Smooth muscle cell (in vitro differentiated cells): ENCODE measurements at regions not wholly inside any gene's neighbourhood (a gene's known extent, or its start where the extent isn't known, plus 50 kb on each side); places are given as distances from the start of the nearest gene placed in this dataset.

Experiments used
- DNase-seq: peaks from one replicate; lab custom pipeline; 2025; ENCODE audit not compliant: unreplicated experiment; lab: John Stamatoyannopoulos, UW
- H2AFZ ChIP-seq: fragments of 200-600 bp; sonication (generic); 2 replicates; pipeline ENCODE4 v1.6.0; 2016; ENCODE audit warnings: antibody characterized with exemption, low read depth, mild to moderate bottlenecking
- H3F3A ChIP-seq: fragments of 200-600 bp; sonication (generic); 2 replicates; pipeline ENCODE4 v1.6.0; 2017; ENCODE audit warnings: antibody characterized with exemption, low read depth
- H3K27ac ChIP-seq: fragments of 200-600 bp; sonication (generic); 2 replicates; pipeline ENCODE4 v1.5.1; 2016; ENCODE audit warnings: low read depth, mild to moderate bottlenecking
- H3K27me3 ChIP-seq: fragments of 200-600 bp; sonication (generic); 2 replicates; pipeline ENCODE4 v1.6.1; 2016; ENCODE audit warnings: low read depth, mild to moderate bottlenecking
- H3K36me3 ChIP-seq: fragments of 200-600 bp; sonication (generic); 2 replicates; pipeline ENCODE4 v1.5.1; 2016; ENCODE audit warnings: low read depth
- H3K4me1 ChIP-seq: fragments of 200-600 bp; sonication (generic); 2 replicates; pipeline ENCODE4 v1.5.1; 2016; ENCODE audit warnings: low read depth
- H3K4me2 ChIP-seq: fragments of 200-600 bp; sonication (generic); 2 replicates; pipeline ENCODE4 v1.6.0; 2016; ENCODE audit warnings: mild to moderate bottlenecking
- H3K4me3 ChIP-seq: fragments of 200-600 bp; sonication (generic); 2 replicates; pipeline ENCODE4 v1.5.1; 2016; ENCODE audit warnings: mild to moderate bottlenecking
- H3K79me2 ChIP-seq: fragments of 200-600 bp; sonication (generic); 2 replicates; pipeline ENCODE4 v1.6.0; 2016; ENCODE audit warnings: low read depth, mild to moderate bottlenecking
- H3K9ac ChIP-seq: fragments of 200-600 bp; sonication (generic); 2 replicates; pipeline ENCODE4 v1.6.0; 2016; ENCODE audit warnings: low read depth
- H3K9me3 ChIP-seq: fragments of 200-600 bp; sonication (generic); replicated peaks from 2 replicates; pipeline ENCODE4 v1.5.1; 2016; ENCODE audit warnings: low read depth
- H4K20me1 ChIP-seq: fragments of 200-600 bp; sonication (generic); 2 replicates; pipeline ENCODE4 v1.6.0; 2016; ENCODE audit warnings: low read depth
- WGBS: methylation state at CpG from one replicate; pipeline ENCODE4 v1.1.7; 2016; ENCODE audit warnings: low lambda C conversion rate; 5-methylcytosine and 5-hydroxymethylcytosine counted together
- TF ChIP-seq, protein P1 (sequence below): fragments of 200-600 bp; sonication (generic); IDR thresholded peaks from 2 replicates; pipeline ENCODE4 v1.5.1; 2017; ENCODE audit warnings: borderline replicate concordance, mild to moderate bottlenecking, antibody characterized with exemption; ENCODE audit not compliant: insufficient read depth, poor library complexity, severe bottlenecking

GRCh38 chr18:79617511-79618500 lies 61.8 kb upstream of the CTDP1 start:
- WGBS: 91% methylated on average over 42 of the region's 79 CpGs
- H4K20me1 ChIP-seq: no peaks in the 10 kb centered on the region
- H3F3A ChIP-seq: no peaks in the 10 kb centered on the region
- no peak for DNase-seq
- H3K4me1 ChIP-seq: no peaks in the 10 kb centered on the region
- H3K4me3 ChIP-seq: no peak overlapping the region
- H3K27me3 ChIP-seq: no peaks in the 10 kb centered on the region
- no peaks in the 10 kb centered on the region for H3K36me3 ChIP-seq
- TF ChIP-seq, protein P1, sequence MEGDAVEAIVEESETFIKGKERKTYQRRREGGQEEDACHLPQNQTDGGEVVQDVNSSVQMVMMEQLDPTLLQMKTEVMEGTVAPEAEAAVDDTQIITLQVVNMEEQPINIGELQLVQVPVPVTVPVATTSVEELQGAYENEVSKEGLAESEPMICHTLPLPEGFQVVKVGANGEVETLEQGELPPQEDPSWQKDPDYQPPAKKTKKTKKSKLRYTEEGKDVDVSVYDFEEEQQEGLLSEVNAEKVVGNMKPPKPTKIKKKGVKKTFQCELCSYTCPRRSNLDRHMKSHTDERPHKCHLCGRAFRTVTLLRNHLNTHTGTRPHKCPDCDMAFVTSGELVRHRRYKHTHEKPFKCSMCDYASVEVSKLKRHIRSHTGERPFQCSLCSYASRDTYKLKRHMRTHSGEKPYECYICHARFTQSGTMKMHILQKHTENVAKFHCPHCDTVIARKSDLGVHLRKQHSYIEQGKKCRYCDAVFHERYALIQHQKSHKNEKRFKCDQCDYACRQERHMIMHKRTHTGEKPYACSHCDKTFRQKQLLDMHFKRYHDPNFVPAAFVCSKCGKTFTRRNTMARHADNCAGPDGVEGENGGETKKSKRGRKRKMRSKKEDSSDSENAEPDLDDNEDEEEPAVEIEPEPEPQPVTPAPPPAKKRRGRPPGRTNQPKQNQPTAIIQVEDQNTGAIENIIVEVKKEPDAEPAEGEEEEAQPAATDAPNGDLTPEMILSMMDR: no peak
- H3K79me2 ChIP-seq: no peaks in the 10 kb centered on the region
- no peak overlapping the region for H3K27ac ChIP-seq
- no peak overlapping the region for H3K4me2 ChIP-seq
- H3K9me3 ChIP-seq: no peaks in the 10 kb centered on the region
- H3K9ac ChIP-seq: no peak overlapping the region
- no peak overlapping the region for H2AFZ ChIP-seq

DNA sequence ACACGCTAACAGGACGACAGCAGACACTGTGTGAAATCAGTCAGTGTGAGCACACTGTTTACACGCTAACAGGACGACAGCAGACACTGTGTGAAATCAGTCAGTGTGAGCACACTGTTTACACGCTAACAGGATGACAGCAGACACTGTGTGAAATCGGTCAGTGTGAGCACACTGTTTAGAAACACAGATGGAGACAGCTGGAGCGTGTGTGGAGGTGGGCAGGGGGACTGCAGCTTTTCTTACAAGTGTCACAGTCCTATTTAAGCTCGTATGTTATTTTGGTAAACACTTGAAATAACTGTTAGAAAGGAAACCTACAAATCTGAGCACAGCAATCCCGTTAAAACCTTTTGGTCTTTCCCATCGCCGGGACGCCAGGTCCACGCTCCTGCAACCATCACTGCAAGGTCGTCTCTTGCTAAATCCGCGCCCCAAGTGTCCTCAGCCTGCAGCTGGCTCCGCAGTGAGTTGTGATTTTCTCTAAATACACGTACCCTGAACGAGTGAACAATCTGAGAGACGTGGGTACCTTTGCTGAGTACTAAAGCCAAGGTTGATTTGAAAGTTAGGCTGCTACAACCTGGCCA lies 58.9 kb upstream of the CTDP1 start:
- H3K36me3 ChIP-seq: no peaks in the 10 kb centered on the region
- no peak overlapping the region for H3K9ac ChIP-seq
- no peaks in the 10 kb centered on the region for H4K20me1 ChIP-seq
- WGBS: 85% methylated on average over 20 of the region's 20 CpGs
- no peak overlapping the region for H3K4me2 ChIP-seq
- H3K4me3 ChIP-seq: no peak overlapping the region
- H3F3A ChIP-seq: no peaks in the 10 kb centered on the region
- H3K79me2 ChIP-seq: no peaks in the 10 kb centered on the region
- H3K27ac ChIP-seq: no peak overlapping the region
- TF ChIP-seq, protein P1: no peak
- no peaks in the 10 kb centered on the region for H3K9me3 ChIP-seq
- no peaks in the 10 kb centered on the region for H3K27me3 ChIP-seq
- no peak for DNase-seq
- no peak overlapping the region for H2AFZ ChIP-seq
- H3K4me1 ChIP-seq: no peaks in the 10 kb centered on the region

GRCh38 chr18:79621501-79621900 lies 58.1 kb upstream of the CTDP1 start:
- Histone ChIP-seq H4K20me1 (no peaks in the 10 kb centered on the region), H3K4me1 (no peaks in the 10 kb centered on the region), H3K36me3 (no peaks in the 10 kb centered on the region), H3K9ac (no peak overlapping the region), H3K4me3 (no peak overlapping the region), H3K27me3 (no peaks in the 10 kb centered on the region), H3K9me3 (no peaks in the 10 kb centered on the region), H2AFZ (no peak overlapping the region), H3K27ac (no peak overlapping the region), H3F3A (no peaks in the 10 kb centered on the region), H3K79me2 (no peaks in the 10 kb centered on the region), H3K4me2 (no peak overlapping the region)
- WGBS: 90% methylated on average over 14 of the region's 14 CpGs
- TF ChIP-seq, protein P1: no peak
- DNase-seq: no peak
